Fibroblast of gingiva (primary cell): ENCODE measurements at regions not wholly inside any gene's neighbourhood (a gene's known extent, or its start where the extent isn't known, plus 50 kb on each side); places are given as distances from the start of the nearest gene placed in this dataset.

Source experiments
- DNase-seq: peaks from one replicate; pipeline ENCODE4 v3.0.0-alpha.2; 2011; ENCODE audit warnings: low read depth

DNA sequence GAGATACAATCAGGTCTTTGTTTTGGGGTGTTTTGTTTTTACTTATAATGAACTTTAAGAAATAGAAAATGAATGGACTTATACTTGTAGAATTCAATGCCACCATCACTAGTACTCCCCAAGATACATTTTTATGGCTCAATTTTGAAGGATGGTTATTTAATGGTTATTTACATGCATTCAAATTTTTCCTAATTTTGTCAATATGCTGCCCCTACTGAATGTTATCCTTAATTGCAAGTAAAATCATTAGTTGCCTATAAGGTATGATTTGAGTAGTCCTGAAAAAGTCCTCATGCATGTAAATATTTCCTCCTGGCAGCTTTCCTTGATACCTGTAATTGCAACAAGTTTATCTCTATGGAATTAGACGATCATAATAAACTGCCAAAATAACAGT, 391.2 kb downstream of the BCAT1 start:
- DNase-seq = no peak

DNA sequence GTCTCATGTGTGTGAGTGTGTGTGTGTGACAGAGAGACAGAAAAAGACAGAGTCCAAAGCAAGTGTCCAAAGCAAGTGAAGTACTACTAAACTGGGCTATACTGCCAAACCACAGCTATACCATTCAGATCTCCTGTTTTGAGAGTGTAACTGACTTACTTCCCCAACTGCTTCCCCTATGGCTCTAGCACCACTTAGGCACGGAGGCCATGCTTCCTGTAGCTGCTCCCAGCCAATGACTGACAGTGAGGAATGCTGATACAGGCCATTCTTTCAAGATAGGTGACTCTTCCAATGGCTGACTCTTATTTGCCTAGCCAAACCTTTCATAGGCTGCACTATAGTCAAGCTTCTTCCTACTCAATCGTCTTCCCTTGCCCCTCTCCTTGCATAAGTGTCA, 393.2 kb downstream of the BCAT1 start:
- DNase-seq = no peak

DNA sequence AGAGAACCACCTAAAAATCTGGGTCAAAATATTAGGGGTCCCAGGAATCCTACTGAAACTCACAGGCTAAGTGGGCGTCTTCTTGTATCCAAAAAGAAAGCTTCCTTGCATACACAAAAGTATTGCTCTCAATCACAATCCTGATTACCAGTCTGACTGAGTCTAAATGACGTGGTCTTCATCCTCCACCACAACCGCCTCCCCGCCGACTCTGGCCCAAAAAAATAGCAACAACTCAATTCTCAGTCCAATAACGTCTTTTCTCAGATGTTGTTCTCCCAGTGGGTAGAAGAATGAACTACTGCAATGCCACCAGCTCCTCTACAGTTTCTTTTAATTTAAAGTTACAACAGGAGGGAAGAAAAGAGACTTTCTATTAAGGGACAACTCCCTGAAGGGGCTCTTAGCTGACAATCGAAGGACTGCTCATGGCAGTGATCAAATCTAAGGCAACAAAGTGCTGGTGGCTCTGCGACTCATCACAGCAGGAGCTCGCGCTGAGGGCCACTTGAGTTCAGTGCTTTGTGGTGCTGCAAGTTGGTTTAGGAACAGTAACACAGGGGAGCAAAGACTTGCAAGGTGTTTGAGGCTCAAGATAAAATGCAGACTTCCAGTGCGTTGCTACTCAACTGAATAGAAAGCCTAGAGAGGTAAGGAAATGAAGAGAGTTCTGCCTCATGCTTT, 394.1 kb downstream of the BCAT1 start:
- DNase-seq = no peak

DNA sequence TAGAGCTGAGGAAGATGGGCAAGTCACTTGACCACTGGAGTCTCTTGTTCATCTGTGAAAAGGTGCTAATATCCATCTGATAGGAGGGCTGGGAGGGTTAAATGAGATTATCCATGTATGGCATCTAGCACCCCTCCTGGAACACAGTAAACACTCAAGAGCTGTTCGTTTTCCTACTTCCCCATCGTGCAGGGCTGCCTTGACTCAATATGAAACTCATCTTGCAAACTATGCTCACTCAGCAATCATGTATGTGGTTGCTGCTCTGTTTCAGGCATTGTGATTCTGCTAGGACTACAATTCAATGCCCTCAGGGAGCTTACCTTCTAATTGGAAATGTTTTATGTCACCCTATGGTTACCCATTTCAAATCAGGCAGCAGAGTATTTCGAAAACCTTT, 395.6 kb downstream of the BCAT1 start:
- DNase-seq = no peak

DNA sequence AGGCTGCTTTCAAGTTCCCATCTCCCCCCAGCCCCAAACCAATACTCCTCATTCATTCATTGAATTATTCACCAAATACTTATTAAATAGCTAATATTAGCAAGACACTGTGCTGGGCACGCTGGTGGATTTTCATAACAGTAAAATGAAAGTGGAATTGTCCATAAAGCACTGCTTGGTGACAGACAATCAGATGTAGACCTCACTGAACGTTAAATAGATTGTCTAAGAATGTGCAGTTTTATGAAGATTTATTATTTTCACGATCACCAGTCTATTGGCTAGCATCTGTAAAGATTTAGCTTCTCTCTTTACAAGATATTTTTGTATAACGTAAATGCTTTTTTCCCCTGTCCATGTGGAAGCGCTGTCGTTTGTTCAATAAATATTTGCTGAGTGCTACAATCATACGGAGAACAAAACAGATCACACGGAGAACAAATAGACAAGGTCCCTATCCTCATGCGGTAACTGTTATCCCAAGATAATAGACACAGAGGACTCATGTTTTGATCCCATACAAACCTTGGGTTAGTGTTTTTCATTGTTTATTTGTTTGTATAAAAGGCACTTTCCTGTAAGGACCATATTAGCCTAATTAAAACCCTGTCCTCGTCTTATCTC, 397.6 kb downstream of the BCAT1 start:
- DNase-seq = no peak

DNA sequence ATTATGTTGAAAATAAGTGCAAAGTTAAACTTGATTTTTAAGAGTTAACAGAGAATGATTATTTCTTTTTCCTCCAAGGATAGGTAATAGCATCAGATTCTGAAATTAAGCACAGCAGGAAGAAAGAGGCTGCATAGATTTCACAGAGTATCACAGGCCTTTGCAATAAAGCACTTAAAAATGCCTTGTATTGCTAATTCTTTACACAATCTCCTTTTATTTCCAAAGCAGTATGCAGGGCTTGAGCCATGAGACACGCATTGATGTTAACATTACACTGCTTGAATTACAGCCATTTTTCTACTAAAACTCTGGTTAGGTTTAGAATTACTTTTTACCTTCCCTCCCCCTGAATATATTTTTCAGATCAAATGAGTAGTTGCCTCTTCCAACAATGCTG, 398.3 kb downstream of the BCAT1 start:
- DNase-seq = peak; percentile 44

DNA sequence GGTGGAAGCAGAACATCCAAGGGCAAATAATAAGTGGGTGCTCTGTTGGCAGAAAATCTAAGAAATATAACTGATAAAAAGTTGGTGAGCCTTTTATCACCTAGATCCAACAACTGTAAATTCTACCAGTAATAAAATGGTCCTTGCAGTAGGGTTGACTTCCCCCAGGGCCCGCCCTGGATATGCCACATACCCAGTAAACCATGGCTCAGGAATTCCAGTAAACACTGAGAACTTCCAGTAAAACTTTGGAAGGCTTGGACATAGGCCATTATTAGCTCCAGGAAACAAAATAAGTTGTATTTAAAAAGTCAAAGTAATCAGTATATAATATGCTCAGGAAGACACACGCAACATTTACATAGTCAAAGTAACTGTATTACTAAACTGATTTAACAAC, 402.2 kb downstream of the BCAT1 start:
- DNase-seq = no peak

DNA sequence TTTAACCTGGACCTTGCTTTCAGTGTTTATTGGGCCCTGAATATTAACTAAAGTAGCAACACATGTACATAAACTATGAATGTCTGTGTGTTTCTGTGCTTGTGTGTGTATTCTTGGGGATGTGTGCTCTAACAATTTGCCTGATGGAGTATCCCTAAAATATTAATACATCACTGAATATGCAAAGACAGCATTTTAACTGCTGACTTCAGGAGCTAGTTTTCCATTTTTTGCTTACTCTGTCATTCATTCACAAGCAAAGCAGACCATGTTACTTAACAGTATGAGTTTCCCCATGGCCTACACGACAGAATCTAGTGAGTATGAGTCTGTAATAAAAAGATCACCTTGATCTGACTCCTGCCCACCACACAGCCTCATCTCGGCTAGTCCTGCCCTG, 402.8 kb downstream of the BCAT1 start:
- no peak for DNase-seq

DNA sequence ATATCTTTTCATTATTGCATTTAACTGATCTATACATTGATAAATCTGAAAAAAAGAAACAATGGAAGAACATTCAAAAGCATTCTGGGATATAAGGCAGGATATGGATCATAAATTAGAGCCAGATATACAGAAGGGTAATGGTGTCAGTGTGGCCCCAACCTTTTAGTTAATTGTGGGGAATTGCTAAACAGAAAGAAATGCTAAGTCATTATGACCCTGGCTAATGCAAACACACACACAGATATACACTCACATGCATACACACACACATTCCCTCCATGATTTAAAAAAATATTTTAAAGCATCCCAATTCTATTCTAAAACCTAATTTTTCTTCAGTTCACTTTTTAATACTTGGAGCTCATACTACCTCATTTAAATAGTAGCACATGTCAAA, 404.5 kb downstream of the BCAT1 start:
- DNase-seq = peak; percentile 36

DNA sequence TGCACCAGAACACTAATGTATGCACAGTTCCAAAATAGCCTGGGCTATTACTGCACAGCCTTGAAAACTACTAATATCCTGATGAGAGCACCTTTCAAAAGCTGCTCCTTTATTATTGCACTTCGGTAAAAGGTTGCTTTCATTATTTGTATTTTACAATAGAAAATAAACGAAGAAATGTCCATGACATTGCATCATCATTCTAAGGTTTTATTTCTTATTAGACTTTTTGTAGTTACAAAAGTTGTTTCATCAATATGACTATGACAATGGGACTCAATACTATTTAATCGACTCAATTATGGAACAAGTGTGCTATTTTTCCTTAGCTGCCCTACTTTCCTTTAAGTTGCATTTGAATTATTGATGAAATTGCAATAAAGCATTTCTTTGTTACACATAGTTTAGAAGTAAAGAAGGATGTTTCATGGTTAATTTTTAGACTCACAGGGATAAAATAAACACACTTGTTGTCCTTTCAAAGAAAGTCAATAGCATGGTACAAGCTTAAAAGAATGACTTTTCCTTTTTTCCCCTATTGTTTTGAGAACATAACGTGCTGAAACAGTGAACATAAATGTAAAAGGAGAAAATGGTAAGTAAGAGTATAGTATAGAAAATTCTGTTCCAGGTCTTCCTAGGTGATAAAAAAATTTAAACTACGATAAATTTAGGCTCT, 407.6 kb downstream of the BCAT1 start:
- DNase-seq = no peak

DNA sequence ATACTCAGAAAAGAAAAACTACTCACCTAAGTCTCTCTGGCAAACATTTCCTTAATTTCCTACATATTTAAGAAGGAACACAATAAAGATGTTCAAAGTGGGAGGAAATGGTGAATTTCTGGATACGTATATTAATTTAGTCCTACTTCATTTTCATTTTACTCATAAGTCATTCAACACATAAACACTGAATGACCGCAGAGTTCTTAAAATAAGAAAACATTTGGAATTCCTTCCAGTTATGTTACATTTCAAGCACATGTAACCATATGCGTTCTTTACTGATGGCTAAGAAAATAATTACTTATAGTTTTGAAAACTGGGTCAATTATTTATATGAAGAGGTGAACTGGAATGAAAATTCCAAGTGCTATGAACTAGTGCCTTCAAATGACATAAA, 409.3 kb downstream of the BCAT1 start:
- DNase-seq = no peak

DNA sequence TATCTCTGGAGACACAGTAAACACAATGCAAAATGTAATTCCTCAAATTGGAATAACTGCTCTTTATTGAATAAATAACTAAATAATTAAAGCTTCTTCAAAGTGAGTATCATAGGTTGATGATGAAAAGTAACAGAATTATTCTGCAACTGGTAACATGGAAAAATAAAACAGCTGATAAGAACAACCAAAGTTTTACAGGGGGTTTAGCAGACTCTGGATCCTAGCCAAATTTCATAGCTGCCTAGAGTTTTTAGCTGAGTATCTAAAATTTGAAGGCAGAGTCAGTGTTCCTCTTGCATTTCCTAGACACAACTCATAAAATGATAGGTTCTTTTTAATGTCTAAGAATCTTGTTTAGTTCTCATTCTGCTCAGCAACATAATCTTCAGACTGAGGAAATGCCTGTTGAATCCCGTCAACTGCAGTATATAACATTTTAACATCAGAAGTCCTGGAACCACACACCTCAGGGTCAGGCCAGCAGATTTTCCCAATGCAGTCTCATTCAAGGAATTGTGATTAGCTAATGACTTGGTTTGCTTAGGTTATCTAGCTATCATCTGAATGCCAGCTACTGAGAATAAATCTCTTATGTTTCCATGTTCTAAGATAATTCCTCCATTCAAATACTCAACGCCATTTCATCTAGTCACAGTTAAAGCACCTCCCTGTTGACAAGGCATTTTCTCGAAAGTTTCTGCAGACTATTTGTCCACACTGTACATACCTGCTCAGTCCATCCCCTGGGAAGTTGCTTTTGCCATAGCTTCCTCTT, 411.6 kb downstream of the BCAT1 start:
- no peak for DNase-seq

DNA sequence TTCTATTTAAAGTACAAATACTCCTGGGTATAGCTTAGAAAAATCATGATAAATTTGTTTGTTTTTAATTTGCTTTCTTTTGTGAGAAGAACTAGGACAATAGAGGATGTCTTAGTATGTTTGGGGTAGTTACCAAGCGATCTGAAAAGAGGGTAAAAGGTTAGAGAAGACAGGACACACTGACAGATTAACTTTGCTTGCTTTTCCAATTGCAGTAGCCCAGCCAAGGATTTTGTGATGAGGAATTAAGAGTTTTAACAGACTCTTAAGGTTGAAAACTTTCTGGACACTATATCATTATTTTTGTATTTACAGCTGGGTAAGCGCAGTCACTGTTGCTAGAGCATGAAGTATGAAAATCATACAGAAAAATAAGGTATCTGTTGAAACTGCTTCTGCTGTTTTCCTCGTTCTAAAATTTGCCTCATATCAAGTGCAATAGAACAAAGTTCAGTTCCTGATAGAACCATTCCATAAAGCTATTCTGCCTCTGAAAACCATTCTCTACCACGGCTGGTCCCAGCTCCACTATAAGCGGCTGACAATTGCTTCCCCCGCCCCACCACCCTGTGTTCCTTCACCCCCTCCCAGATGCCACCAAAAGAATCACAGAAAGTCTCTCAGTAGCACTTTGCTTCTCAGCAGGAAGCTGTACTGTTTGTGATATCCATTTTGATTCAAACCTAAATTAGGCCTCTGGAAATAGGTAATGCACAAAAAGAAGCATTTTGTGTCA, 413.4 kb downstream of the BCAT1 start:
- no peak for DNase-seq

DNA sequence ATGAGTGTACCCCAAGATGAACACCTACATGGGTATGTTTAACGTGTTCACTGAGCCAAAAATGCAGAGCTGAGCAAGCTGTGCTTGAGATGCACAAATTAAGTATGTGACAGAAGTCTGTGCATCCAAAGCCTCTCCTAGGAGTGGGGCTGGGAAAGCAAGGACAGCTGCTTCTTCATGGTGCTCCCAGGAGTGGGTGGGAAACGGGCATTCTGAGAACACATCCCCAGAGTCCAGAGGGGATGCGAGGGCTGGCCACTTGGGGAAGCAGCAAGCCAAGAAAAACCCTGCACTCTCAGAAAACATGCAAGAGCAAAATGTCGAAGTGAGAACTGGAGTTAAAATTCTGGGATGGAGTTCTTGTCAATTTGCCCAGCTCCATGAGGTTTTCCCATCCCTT, 414.3 kb downstream of the BCAT1 start:
- no peak for DNase-seq

DNA sequence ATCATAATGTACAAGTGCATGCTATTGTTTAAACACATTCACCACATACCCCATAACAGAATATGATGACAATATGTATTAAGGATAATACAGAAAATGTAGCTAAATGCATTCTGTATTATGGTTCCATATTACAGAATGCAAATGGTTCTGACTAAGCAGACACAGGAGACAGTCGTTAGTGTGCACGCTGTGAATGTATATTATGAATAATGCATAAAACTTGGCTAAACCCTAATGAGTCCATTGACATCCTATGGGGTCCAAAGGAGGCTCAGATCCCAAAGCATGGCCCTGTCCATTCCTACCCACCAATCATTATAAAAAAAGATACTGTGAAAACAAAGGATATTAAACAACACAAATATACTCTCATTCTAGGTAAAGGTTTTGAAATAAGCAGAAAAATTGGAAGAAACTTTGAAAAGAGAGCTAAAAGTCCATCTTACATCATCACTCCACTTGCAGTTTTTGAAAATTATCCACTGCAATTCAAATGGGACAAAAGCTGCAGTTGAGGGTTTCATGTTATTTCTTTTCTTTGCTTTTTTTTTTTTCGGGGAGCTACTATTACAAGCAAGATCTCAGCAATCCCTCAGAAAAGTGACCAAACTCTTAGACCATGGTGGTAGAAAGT, 415.1 kb downstream of the BCAT1 start:
- no peak for DNase-seq

DNA sequence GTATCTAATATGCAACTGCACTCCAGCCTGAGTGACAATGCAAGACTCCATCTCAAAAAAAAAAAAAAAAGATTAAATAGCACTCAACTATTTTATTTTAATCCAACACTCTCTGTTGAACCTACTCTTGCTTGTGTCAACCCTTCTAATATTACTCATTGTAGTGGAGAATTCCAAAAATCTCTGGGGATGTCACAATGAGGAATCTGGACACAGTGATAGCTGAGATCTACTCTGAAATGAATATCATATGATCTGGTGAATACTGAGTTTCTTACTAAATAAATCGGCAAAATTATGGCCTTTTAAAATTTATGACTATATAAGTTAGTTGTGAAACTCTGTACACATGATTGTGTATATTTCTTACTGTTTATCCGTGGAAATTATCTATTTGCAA, 418.2 kb downstream of the BCAT1 start:
- DNase-seq = peak; percentile 66

DNA sequence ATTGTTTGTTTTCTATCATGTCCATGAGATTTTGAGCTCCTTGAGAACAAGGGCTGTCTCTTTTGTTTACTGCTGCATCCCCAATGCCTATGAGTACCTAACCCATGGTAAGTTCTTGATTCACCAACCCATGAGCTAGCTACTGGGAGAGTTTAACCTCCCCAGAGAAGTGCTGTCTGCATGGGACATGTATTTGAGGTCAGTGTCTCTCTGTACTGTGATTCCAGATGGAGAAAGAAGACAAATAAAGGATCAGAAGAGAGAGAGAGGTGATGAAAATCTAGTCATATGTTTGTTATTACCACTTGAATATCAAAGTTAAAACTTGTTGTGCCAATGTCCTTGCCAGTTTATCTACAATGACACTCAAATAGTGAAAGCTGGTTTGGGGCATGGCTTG, 421.8 kb downstream of the BCAT1 start:
- DNase-seq = no peak

DNA sequence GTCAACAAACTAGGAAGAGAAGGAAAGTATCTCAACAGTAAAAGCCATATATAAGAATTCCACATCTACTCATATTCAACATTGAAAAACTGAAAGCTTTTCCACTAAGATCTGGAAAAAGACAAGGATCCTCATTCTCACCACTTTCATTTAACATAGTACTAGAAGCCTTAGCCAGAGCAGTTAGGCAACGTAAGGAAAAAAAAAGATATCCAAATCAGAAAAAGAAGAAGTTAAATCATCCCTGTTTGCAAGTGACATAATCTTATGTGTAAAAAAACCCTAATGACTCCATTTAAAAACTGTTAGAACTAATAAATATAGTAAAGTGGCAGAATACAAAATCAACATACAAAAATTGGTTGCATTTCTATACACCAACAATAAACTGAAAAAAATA, 426.2 kb downstream of the BCAT1 start:
- no peak for DNase-seq

DNA sequence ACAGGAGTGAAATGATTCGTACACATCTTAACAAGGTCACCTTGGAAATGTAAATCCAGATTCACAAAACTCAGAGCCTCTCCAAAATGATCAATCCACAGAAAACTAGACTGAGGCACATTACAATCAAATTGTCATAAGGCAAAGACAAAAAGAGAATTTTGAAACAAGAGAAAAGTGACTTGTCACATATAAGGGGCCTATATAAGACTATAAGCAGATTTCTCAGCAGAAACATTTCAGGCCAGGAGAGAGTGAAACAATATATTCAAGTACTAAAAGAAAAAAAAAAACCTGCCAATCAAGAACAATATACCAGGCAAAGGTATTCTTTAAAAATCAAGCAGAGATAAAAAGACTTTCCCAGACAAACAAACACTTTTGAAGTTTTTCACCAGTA, 429.1 kb downstream of the BCAT1 start:
- DNase-seq = no peak

DNA sequence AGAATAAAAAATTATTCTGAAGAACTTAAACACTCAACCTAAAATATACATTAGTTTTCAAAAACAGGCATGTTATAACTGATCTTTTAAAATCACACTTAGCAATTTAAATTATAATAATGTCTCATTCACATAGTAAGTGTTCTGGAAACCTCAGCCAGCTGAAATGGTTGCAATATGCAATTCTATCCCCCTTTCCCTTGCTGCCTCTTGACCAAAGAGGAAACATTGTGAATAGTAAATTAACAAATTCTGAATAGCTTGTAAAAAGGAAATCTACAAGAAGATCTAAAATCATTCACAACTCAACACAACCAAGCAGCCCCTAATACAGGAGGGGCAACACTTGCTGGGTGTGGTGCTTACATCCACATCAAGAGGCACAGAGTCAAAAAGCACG, 431.9 kb downstream of the BCAT1 start:
- no peak for DNase-seq

DNA sequence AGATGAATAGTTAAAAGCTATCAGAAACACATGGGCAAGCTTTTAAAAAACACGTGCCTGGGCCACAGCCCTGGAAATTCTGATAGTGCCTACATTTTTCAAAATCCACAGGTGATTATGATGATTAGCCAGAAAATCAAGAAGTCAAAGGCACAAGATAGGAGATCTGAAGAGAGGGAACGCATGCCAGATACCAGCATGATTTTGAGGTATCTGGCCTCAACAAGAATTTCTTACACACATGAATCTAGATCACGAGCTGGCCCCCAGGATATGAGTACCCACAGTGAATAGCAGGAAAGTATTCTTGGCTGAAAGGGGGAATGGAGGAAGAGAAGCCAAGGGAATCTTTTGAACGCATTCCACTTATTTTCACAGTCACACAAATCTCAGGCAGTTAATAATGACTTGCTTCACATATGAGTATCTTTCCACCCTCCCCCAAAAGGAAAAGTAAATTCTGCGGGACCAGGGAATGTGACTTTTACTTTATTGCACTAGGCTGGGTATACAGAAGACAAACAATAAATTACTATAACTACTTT, 438.2 kb downstream of the BCAT1 start:
- no peak for DNase-seq
